GM19395 (cell line): ENCODE measurements at regions not wholly inside any gene's neighbourhood (a gene's known extent, or its start where the extent isn't known, plus 50 kb on each side); places are given as distances from the start of the nearest gene placed in this dataset.
"Not testable (repeated sequence)": the region's sequence is repeated elsewhere in the genome, so short reads cannot be mapped to it uniquely, and the experiment has no call there.

Experiments
- ATAC-seq: cut with Tn5 transposase; IDR thresholded peaks from one replicate; pipeline ENCODE4 v1.9.1; 2021; ENCODE audit warnings: mild to moderate bottlenecking, moderate library complexity; ENCODE audit not compliant: unreplicated experiment

DNA sequence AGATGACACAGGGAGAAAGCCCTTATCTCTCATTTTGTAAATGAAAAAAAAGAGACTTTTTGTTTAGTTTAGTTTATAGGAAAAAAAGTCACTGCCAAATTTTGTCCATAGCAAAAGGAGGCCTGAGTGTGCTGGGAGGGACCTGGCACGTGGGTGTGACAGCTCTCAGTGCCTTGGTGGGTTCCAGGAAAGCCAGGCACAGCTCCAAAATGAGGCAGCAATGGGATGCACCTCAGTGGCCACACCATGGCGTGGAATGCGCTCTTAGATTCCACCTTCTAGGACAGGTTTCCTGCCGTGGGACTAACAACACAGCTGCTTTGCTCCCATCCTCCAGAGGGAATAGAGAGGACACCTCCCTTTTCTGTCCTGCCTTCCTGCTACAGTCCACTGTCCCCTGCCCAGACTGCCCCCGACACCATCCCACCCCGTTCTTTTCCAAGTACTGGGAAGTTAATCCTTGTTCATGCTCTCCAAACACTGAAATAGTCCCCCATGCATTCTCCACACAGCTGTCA lies 207.6 kb downstream of the EMP1 start:
- ATAC-seq = no peak

DNA sequence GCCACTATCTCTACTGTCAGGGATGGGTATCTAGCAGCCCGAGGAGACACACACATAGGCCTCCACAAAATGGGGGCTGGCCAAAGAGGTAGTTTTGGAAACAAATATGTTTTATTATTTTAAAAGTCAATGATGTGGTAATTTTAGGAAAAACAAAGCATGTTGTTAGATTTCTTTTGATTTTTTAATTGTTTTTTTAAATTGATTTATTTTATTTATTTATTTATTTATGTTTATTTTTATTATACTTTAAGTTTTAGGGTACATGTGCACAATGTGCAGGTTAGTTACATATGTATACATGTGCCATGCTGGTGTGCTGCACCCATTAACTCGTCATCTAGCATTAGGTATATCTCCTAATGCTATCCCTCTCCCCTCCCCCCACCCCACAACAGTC lies 194.8 kb downstream of the EMP1 start:
- ATAC-seq = not testable (repeated sequence)

DNA sequence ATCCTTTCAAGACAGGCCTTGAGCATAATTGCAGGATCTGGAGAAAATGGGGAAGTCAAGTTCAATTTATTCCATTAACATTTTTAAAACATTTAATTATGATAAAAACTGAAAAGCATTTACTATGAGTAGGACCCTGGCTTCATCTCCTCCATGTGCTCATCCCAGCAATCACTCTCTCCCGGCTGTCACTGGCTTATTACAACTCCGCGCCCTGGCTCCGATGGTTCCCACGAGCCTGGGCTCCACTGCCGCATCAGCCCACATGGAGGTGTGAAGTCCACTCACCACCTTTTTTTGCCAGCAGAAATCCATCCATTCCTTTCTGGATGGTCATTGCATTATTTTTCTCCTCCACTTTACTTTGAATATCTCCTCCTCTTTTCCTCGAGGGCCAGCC lies 194.4 kb downstream of the EMP1 start:
- ATAC-seq = no peak

DNA sequence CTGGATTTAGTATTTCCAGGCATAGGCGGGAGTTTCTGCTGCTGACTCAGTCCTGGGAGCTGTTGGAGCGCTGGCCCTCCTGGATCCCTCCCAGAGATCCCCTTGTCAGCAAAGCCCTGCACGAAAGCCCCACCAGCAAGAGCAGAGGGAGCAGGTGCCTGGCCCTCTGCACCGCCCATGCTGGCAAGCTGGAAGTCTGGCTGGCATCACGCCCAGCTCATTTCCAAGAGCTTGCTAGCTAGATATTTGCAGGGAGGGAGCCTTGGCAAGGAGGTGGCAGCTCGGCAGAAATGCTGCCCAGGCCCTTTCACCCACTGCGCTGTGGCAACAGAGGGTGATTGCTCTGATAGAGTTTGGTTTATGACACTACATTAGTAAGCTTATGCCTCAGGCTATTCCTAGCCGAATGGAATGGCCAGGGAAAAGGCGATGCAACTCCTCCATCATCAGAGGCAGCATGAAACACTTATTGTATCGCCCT lies 193.9 kb downstream of the EMP1 start:
- ATAC-seq = no peak

DNA sequence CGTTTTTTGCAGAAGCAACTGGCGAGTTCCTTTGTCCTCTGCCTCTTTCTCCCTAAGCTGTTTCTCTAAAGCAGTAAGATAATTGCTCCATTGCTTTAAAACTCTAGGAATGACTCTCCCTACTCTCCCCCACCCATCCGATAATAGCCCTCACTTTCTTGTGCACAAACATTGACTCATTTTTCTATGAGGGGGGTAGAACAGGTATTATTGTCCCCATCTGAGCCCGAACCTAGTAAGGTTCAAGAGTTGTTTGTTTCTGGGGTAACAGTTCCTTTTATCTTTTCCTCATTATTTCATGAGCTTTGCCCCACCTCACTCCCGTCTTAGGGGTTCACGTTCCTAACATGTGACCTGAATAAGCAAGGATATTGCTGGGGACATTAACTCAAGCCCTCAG lies 190.6 kb downstream of the EMP1 start:
- no peak for ATAC-seq

DNA sequence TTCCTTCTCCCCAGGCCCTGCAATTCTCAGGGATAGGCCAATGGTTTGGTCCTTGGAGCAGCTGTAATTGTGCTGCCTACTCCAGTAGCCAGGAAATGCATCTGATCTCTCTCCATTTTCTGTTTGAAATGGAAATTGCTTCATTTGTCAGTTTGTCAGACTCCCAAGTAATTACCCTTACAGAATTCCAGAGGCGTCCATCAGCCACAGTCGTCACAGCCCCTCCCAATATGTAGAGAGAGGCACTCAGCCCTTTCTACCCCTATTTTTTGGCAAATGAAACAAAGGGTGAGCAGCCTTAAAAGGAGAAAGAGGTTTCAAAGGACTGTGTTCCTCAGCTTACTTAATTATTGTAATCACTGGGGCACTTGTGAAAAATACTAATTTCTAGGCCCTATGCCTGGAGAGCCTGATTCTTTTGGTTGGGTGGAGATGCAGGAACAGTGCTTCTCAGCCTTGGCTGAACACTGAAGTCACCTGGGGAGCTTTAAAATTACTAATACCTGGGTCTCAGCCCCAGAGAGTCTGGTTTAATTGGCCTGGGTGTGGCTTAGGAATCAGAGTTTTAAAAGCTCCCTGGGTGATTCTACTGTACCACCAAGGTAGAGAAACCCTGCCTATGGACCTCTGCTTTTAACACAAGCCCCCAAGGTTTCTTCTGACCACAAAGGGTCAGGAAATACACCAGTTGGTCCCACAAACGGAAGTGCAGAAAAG lies 190.0 kb downstream of the EMP1 start:
- ATAC-seq = no peak

DNA sequence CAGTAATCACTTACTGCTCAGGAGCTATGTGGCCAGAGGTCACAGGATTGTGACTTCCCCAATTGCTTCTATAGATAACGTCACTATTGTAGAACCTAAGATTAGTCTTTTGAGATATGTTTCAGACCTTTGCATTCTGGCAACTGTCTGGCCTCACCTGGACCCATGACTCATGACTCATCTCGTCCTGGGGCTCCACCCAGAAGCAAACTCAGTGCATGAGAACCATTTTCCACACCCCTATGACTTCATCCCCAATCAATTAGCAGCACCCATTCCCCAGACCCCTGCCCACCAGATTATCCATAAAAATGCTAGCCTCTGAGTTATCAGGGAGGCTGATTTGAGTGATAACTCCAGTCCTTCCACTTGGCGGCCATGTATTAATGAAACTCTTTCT lies 186.9 kb downstream of the EMP1 start:
- ATAC-seq = no peak

DNA sequence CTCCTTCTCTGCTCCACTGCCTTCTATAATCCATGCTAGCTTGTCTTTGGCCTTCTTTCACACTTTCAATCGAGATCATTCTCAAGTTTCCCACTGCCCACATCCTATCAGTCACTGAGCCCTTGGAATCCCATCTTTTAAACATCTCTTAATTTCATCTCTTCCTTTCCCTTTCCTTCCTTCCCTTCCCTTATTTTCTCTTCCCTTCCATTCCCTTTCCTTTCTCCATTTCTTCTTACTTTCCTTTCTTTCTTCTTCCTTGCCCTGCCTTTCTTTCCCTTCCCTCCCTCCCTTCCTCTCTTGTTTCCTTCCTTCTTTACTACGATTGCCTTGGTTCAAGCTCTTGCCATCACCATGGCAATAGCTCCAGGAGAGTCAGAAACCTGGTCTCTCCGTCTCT lies 183.8 kb downstream of the EMP1 start:
- ATAC-seq = no peak

DNA sequence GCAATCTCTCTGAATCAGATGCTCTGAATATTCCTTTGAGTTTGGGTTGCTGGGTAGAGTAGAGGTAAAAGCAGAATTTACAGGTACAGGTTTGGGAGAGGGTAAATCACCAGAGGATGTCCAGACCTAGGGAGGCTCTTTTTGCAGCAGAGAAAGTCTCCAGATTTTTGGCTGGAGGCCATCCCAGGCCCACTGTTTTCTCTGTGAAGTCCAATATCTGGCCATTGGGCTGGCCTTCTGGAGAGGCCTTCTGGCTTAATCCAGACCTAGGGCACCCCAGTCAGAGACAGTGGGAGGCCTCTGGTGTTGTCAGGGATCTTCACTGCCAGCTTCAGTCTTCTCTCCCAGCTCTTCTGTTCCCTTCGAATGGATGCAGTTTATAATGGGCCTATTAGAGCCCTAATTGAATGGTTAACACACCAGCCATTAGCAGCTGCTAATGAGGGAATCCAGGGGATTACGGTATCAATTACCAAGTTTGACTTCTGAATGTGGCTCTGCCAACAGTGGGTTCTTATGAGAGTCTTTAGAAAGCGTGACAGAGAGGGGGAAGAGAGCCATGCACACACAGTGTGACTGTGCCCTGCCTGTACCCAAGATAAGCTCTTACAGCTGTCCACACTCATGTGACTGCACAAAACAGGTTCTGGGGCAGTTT lies 183.1 kb downstream of the EMP1 start:
- no peak for ATAC-seq

DNA sequence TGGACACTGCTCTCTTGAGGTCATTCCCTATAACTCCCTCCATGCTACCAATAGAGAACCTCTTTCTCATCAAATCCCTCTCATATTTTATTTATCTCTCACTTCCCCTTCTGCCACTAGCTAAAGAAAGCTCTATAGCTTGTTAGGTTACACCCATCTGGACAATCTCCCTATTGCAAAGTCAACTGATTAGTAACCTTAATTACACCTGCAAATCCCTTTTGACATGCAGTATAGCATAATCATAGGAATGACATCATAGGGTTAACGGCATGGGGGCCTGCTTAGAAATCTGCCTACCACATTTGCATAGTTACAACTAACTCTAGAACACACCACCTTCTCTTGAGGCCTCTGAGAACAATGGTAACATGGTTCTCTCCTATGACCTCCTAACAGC lies 181.2 kb downstream of the EMP1 start:
- no peak for ATAC-seq

DNA sequence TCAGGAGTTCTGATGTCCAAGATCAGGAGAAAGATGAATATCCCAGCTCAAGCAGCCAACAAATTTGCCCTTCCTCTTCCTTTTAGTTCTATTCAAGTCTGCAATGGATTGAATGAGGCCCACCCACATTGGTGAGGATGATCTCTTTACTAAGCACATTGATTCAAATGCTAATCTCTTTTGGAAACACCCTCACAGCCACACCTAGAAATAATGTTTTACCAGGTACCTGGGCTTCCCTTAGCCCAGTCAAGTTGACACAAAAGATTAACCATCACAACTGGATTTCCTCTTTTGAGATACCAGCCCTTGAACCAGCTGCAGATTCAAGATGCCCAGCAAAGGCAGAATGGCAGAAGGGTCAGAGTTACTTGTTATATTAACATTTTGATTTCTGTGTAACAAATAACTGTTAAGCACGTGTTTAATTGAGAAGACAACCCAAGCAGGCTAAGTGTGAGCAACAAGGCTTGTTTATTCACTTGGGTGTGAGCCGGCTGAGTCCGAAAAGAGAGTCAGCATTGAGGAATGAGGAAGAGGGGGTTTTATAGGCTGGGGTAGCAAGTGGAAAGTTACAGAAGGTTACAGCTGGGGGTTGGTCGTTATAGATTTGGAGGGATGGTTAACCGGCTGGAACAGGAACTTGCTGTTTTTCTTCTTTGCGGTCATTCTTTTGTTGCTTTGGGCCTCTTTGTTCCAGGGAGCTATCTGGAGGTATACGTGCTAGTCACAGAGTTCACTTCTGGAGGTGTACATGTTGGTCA lies 180.3 kb downstream of the EMP1 start:
- ATAC-seq = no peak

DNA sequence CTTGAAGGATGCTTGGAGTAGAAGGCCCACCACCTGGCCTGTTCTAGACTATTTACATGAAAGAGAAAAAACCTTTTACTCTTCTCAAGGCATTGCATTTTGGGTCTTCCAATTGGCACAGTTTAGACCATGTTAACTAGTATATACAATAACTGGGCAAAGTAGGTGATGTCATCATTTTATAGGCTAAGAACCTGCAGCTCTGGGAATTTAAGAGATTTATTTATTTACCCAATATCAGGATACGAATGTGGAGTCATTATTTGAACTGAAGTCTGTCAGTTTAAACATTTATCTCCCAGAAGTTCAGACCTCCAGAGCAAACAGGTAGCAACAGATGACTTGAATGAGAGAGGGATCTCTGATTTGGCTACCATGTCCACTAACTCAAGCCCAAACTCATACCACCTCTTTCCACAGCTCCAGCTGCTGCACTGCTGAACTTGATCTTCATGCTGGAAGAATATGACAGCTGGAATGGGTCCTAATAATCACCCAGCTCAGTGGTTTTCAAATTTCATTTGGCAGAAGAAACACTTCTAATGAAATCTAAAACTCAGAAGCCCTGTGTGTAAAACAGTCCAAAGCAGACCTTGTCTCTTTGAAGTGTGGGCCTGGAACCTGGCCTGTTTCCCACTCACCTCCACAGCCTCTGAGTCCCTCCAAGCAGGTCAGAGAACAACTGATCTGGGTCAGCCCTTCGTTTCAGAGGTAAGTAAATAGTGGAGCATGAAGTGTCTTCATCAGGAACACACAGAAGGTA lies 179.2 kb downstream of the EMP1 start:
- ATAC-seq = no peak

DNA sequence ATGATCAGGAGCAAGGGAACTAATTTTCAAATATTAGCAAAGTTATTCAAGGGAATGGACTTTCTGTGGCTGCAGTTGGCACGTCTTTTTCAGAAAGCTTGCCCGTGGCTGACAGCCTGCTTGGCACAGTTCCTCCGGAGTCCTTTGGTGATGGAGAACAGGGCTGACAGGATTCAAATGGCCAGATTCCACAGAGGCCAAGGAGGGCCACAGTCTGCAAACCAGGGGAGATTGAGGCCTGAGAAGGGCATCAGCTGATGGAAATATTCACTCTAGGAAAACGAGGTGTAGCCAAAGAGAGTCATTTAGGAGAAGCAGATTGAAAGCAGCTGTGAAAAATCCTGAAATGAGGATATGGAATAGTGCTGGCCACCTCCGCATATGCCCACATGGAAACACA lies 178.3 kb downstream of the EMP1 start:
- no peak for ATAC-seq

DNA sequence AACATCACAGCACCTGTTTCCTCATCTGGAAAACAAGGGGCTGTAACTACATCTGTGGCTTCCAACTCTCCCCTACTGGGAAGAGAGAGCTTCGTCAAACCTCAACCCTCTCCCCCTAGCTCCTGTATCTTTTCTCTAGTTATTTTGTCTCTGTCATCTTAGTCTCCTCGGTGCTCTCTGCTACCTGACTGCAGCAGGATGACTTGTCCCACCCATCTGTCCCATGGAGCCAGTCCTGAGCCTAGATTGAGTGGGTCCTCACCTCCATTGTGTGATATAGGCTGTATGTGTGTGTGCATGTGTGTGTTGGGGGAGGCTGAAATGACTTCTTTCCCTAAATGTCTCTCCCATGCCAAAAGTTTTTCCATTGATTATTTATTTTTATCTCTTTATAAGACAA lies 177.3 kb downstream of the EMP1 start:
- ATAC-seq = no peak

DNA sequence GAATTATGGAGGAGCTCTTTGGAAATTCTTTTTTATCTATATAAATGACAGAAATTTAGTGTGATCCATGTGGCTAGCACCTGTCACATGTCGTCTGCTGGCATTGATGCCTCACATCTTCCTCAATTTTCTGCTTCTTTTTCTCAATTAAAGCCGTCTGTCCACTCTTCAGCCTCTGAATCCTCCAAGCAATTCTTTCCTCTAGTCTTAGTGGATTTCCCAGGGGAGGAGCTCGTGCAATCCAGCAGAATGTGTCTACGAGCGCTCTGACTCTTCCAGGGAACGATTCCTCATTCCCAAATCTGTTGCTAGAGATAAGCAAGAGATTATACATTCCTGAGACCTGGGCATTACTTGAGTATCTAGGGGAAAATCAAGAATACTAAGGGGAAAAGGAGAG lies 176.6 kb downstream of the EMP1 start:
- no peak for ATAC-seq

DNA sequence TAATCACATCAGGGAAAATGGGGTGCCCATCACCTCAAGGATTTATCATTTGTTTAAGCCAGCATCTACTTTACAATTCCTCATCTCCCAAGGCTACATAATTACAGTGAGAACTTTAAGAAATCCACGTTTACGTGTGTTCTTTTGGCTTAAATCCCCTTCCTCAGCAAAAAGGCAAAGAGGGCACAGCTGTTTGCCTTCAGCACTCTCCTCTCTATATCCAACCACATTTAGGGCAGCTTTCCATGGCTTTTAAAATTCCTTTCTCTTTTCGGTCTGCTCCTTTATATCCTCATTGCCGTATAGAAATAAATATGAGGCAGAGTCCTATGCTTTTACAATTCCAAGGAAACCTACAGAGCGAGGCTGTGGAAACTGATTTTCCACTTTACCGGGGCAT lies 175.9 kb downstream of the EMP1 start:
- ATAC-seq = no peak

DNA sequence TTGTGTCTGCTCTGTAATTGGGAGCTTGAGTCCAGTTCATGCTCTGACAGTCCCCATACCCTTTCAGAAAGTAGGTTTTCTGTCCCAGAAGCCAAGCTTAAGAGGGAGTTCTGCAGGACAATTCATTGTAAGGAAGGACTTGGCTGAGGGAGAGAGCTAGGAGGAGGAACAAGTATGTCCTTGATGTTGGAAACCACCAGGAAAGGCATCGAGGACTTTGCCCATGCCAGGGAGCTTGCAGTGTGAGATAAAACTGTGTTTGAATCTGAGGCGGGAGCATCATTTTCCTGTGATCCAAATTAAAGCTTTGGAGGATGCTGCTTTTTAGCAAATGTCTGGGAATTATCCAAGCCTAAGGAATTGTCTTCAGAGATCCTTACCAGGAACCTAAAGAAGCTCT lies 175.3 kb downstream of the EMP1 start:
- no peak for ATAC-seq

DNA sequence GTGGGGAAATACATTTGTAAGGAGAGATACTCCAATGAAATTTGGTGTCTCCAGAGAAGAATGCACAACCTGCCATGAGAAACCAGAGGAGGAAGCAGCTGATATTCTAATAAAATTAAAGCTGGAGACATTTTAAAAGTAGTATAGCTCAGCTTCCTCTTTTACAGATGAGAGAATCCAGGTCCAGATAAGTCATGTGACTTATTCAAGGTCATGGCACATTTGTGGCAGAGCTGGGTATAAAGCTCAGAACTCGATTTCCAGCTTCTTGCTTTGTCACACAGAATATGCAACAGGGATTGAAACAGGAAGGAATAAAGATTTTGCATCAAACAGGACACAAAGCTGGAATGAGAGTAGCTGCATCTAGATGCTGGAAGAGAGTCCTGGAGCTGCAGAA lies 174.8 kb downstream of the EMP1 start:
- ATAC-seq = no peak

DNA sequence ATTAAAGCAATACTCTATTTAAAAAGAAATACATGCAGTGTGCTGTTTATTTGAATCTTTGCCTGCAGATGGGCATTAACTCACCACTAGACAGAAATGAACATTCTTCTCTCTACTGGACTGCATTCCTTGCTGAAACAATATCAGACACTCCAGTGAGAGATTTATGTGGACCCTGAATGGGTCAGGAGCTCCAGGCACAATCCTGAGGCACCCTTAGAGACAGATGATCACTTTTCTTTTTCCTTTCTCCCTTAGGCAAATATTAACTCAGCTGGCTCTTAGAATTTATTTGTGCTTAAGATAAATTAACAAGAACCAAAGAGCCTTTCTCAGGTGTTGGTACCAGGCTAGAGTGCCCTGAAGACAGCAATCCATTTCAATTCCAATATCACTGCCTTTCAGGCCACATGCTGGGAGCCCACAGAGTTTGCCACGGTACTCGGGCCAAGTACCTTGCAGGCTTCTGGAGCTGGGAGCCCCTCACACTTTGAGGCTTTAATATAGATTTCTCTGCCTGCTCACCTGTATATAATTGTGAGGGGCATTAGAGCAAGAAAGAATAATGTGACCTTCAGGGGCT lies 173.0 kb downstream of the EMP1 start:
- ATAC-seq = no peak

DNA sequence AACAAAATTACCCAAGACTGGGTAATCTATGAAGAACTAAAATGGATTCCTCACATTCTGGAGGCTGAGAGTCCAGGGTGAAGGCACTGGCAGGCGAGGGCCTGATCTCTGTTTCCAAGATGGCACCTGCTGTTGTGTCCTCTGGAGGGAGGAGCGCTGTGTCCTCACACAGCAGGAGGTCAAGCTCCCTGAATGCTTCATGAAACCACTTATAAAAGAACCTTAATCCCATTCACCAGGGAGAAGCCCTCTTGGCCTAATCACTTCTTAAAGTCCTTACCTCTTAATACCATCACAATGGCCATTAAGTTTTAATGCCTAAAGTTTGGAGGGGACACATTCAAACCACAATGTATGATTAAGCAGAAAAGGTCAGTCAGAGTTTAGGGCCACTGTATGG lies 172.4 kb downstream of the EMP1 start:
- ATAC-seq = no peak

DNA sequence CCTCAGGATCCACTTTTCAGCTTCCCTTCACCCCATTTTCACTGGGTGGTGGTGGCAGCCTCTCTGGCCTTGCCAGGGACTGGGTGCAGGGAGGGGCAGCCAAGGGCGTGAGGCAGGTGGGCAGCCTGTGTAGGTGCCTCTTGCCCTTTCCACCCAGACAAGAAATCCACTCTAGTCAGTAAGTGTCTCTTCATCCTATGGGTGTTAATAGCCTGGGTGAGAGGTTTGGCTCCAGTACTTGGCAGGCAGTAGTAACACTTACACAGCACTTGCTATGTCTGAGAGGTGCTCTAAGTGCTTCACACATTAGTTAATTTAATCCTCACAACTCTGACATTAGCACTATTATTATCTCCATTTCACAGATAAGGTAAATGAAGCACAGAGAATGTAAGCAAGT lies 171.9 kb downstream of the EMP1 start:
- no peak for ATAC-seq
